Rectal smooth muscle tissue (tissue), 1 donor: ENCODE measurements at regions not wholly inside any gene's neighbourhood (a gene's known extent, or its start where the extent isn't known, plus 50 kb on each side); places are given as distances from the start of the nearest gene placed in this dataset.
"Not testable (repeated sequence)": the region's sequence is repeated elsewhere in the genome, so short reads cannot be mapped to it uniquely, and the experiment has no call there.

Experiments used
- H3K27ac ChIP-seq: one replicate; pipeline ENCODE4 v1.7.0; 2013; ENCODE audit warnings: low read depth, low read length, inconsistent platforms
- H3K27me3 ChIP-seq: one replicate; pipeline ENCODE4 v1.7.0; 2013; ENCODE audit warnings: low read length; ENCODE audit not compliant: control insufficient read depth, insufficient read depth
- H3K36me3 ChIP-seq: one replicate; pipeline ENCODE4 v1.7.0; 2013; ENCODE audit warnings: low read length; ENCODE audit not compliant: control insufficient read depth, insufficient read depth
- H3K4me1 ChIP-seq: one replicate; pipeline ENCODE4 v1.7.0; 2013; ENCODE audit warnings: low read length; ENCODE audit not compliant: control insufficient read depth, insufficient read depth
- H3K4me3 ChIP-seq: one replicate; pipeline ENCODE4 v1.7.0; 2013; ENCODE audit warnings: low read length
- H3K9ac ChIP-seq: one replicate; pipeline ENCODE4 v1.7.0; 2013; ENCODE audit warnings: low read length

- no peaks in the 10 kb centered on the region for H3K4me1 ChIP-seq
- H3K4me3 ChIP-seq = no peak overlapping the region
- H3K36me3 ChIP-seq = no peaks in the 10 kb centered on the region
- no peaks in the 10 kb centered on the region for H3K27me3 ChIP-seq
- no peak overlapping the region for H3K9ac ChIP-seq
- H3K27ac ChIP-seq = no peak overlapping the region
These were observed 79.9 kb upstream of the MSX2 start for GRCh38 chr5:174644436-174644835.

- H3K9ac ChIP-seq = no peak overlapping the region
- H3K27ac ChIP-seq = no peak overlapping the region
- no peaks in the 10 kb centered on the region for H3K27me3 ChIP-seq
These were observed 79.5 kb upstream of the MSX2 start for GRCh38 chr5:174644923-174645322.

GRCh38 chr5:174645677-174646076 lies 78.7 kb upstream of the MSX2 start:
- H3K4me3 ChIP-seq = no peak overlapping the region

More at GRCh38 chr5:174644923-174645322, 79.5 kb upstream of the MSX2 start:
- Histone ChIP-seq H3K36me3 (no peaks in the 10 kb centered on the region), H3K4me1 (no peaks in the 10 kb centered on the region), H3K4me3 (no peak overlapping the region)

GRCh38 chr5:174648618-174649017 lies 75.8 kb upstream of the MSX2 start:
- H3K27me3 ChIP-seq, H3K27ac ChIP-seq, H3K4me1 ChIP-seq, H3K36me3 ChIP-seq, H3K4me3 ChIP-seq, H3K9ac ChIP-seq: not testable (repeated sequence)

More at GRCh38 chr5:174645677-174646076, 78.7 kb upstream of the MSX2 start:
- no peaks in the 10 kb centered on the region for H3K27me3 ChIP-seq
- no peaks in the 10 kb centered on the region for H3K4me1 ChIP-seq
- H3K36me3 ChIP-seq = no peaks in the 10 kb centered on the region
- no peak overlapping the region for H3K27ac ChIP-seq
- H3K9ac ChIP-seq = no peak overlapping the region

GRCh38 chr5:174649391-174649790 lies 75.0 kb upstream of the MSX2 start:
- Histone ChIP-seq H3K9ac (no peak overlapping the region), H3K27ac (no peak overlapping the region), H3K27me3 (no peaks in the 10 kb centered on the region), H3K4me3 (no peak overlapping the region), H3K36me3 (no peaks in the 10 kb centered on the region), H3K4me1 (no peaks in the 10 kb centered on the region)

GRCh38 chr5:174654442-174654841 lies 69.9 kb upstream of the MSX2 start:
- Histone ChIP-seq H3K27ac (no peak overlapping the region), H3K9ac (no peak overlapping the region), H3K4me3 (no peak overlapping the region), H3K36me3 (no peaks in the 10 kb centered on the region), H3K4me1 (no peaks in the 10 kb centered on the region), H3K27me3 (no peaks in the 10 kb centered on the region)

GRCh38 chr5:174655351-174655750 lies 69.0 kb upstream of the MSX2 start:
- Histone ChIP-seq H3K4me3 (no peak overlapping the region), H3K36me3 (no peaks in the 10 kb centered on the region), H3K27ac (no peak overlapping the region), H3K4me1 (no peaks in the 10 kb centered on the region), H3K27me3 (no peaks in the 10 kb centered on the region), H3K9ac (no peak overlapping the region)

- H3K27ac ChIP-seq = no peak overlapping the region
- H3K9ac ChIP-seq = no peak overlapping the region
These were observed 60.1 kb upstream of the MSX2 start for GRCh38 chr5:174664180-174664850.

GRCh38 chr5:174665347-174665746 lies 59.0 kb upstream of the MSX2 start:
- Histone ChIP-seq H3K27me3 (no peaks in the 10 kb centered on the region), H3K9ac (no peak overlapping the region), H3K4me1 (no peaks in the 10 kb centered on the region), H3K27ac (no peak overlapping the region), H3K36me3 (no peaks in the 10 kb centered on the region), H3K4me3 (no peak overlapping the region)

More at GRCh38 chr5:174664180-174664850, 60.1 kb upstream of the MSX2 start:
- H3K27me3 ChIP-seq = no peaks in the 10 kb centered on the region
- no peaks in the 10 kb centered on the region for H3K4me1 ChIP-seq
- H3K4me3 ChIP-seq = no peak overlapping the region
- no peaks in the 10 kb centered on the region for H3K36me3 ChIP-seq

GRCh38 chr5:174667526-174667925 lies 56.9 kb upstream of the MSX2 start:
- Histone ChIP-seq H3K27me3 (peaks cover 2% of the 10 kb centered on the region), H3K27ac (no peak overlapping the region), H3K36me3 (no peaks in the 10 kb centered on the region), H3K4me1 (no peaks in the 10 kb centered on the region), H3K4me3 (no peak overlapping the region), H3K9ac (no peak overlapping the region)

GRCh38 chr5:174668349-174668748 lies 56.0 kb upstream of the MSX2 start:
- H3K27me3 ChIP-seq = peaks cover 2% of the 10 kb centered on the region
- no peaks in the 10 kb centered on the region for H3K4me1 ChIP-seq
- H3K9ac ChIP-seq = no peak overlapping the region
- H3K4me3 ChIP-seq = no peak overlapping the region
- no peak overlapping the region for H3K27ac ChIP-seq
- no peaks in the 10 kb centered on the region for H3K36me3 ChIP-seq
